GM19467 (cell line): ENCODE measurements at regions not wholly inside any gene's neighbourhood (a gene's known extent, or its start where the extent isn't known, plus 50 kb on each side); places are given as distances from the start of the nearest gene placed in this dataset.

Experiments used
- ATAC-seq: cut with Tn5 transposase; IDR thresholded peaks from one replicate; pipeline ENCODE4 v1.9.1; 2021; ENCODE audit warnings: mild to moderate bottlenecking, moderate library complexity; ENCODE audit not compliant: unreplicated experiment

DNA sequence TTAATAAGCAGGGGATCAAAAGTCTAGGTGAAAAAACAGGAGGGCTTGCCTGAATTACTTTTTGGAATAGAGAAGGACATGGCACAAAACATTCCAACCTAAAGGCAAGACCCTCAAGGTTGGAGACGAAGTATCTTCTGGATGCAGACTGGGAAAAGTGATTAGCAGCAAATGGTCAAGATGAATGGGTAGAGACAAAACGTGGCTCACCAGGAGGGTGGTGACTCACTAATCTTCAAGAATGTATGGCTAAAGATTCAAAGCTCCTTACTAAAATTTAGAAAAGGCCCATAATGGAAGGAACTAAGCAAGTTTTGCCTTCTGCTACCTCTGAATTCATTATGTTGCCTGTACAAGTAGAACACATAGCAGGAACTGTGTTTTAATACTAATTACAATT, 469.5 kb upstream of the RBFOX1 start:
- ATAC-seq: no peak

DNA sequence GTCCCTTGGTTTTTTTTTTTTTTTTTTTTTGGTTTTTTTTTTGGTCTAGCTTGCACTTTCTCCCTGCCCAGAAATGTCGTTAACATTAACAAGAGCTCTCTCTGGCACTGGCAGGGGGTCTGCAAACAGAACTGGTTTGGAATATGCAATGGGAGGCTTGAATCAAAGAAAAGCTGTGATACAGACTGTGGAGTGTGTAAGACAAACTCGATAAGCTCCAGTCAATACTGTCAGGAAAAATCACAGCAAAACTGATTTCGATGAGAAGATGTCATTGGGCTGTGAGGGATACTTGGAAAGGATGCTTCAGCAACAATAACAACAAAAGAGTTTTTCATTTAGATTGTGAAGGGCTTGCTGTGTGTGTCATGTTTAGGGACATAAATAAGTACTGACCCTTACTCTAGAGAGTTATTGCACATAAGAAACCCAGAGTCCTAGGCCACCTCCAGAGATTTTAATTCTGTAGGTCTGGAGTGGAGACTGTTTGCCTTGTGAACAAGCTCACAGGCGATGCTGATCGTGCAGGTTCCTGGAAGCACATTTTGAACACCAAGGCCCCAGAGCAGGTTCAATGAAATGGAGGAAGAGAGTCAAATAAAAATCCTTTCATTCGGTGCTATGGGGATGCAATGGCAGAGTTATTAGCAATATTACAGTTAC, 470.7 kb upstream of the RBFOX1 start:
- ATAC-seq: no peak

DNA sequence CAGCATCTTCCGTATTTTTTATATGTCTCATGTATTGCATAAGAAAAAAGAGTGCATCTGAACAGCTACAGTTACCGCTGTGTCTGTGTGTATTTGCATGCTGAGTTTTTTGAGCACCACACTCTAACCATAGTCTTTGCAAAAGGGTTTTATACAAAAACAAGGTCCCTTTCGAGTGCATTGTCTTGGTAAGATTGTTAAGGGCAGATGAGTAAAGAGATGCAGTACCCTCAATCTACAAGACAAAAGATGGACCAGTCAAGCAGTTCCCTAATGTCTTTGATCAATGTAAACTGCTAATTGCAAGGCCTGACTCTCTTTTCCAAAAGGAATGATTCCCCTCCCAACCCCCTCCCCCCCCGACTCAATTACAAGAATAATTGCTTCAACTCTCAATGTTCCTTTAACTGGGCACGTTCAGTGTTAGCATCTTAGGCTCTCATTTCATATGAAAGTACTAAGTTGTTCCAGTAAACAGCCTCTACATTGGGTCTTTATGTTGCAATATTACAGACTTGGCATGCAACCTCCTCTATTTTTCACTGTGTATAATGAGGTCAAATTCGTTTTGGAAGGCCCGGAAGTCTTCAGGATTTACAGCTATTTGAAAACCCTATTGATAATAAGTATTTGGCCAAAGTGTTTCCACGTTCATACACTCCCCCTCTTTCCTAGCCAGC, 471.4 kb upstream of the RBFOX1 start:
- ATAC-seq: no peak

DNA sequence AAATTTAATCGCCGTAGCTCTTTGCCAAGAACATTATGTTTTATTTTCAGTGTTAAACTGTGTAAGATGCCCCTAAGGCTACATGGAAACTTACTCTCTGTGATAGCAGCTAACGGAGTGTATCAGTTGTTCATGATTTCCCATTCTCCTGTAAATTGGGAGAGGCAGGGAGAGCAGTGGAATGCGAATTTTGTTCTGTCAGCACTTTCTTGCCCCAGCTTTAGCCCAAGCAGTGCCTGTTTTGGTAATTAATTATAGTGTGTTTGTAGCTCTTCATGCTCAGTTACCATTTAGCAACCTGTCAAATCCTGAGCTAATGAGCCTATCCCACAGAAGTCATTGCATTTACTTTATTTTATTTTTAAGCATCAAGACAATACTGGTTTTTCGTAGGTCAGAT, 475.1 kb upstream of the RBFOX1 start:
- no peak for ATAC-seq

DNA sequence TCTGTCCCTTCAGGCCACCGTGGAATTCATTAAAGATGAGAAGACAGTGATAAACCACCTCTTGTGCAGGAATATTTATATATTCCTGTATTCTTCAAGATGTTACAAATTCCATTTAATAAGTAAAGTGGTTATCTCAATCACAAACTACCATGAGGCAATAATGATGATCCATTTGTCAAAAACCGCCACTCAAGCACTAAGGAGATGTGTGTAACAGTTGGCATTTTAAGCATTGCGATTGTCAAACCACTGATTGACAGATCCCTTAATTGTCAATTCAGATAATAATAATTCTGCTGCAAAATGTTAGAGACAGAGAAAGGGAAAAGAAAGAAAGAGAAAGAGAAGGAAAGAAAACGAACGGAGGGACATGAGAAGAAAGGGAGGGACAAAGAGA, 476.1 kb upstream of the RBFOX1 start:
- no peak for ATAC-seq

DNA sequence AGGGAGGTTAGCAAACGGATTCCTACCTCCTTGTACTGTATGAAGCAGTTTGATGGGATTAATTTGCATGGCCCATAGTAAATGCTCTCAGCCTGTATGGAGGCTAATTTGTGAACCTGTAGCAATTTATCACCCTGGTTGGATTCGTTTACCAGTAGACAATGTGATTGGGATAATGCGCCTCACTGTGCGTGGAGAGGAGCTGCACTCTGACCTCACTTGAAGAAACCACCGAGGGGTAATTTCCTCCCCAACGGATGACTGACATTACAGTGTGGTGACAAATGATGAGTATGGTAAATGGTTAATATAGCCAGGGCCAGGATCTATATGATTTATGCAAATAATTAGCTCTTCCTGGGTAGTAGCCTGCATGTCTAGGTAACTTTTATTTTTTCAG, 479.1 kb upstream of the RBFOX1 start:
- ATAC-seq: no peak

DNA sequence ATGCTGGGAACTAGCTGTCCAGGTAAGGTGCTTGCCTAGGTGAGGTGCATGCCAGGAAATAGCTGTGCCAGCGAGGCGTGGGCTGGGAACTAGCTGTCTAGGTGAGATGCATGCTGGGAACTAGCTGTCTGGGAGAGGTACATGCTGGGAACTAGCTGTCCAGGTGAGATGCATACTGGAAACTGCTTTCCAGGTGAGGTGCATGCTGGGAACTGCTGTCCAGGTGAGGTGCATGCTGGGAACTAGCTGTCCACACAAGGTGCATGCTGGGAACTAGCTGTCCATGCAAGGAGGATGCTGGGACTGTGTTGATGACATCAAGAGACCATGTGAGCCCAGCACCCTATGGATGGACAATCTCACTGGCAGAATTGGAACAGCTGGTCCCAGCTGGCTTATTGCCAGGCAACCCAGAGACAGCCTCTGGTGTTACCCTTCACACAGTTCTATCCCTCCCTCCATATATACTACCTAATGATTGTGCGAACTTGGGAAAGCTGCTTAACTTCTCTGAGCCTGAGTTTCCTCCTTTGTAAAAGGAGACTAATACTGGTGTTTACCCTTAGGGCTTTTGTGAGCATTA, 479.9 kb upstream of the RBFOX1 start:
- ATAC-seq: no peak

DNA sequence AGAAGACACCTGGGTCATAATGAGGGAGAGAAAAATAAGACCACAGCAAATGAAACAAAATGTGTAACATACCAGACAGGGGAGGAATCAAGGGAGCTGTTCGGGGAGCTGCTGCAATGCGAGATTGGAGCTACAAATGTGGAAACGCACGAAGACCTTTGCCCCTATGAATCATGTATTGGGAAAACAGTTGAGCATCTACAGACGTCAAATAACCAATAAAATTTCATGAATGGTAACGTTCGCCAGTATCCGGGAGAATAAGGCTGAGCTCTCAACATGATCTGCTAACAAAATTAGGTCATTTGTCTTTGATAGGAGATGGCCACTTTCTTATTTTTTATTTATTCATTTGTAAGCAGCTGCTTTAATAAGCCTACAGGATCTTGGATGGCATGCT, 486.2 kb upstream of the RBFOX1 start:
- ATAC-seq: no peak

DNA sequence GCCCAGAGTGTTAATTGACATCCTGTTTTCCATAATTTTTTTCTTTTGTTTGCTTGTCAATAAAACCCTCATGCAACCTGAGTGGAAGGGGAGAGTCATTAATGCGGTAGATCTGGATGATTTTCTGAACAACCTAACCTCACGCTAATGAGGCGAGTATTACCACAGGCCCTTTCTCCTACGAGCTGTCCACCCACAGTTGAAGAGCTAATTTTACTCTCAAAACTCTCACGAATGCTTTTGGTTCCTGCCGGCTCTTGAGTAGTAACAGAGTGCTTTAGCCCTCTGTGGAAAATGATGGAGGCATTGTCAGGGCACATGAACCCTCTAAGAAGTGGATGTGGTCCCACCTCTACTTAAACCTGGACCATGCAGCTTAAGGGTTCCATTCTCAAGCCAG, 491.3 kb upstream of the RBFOX1 start:
- no peak for ATAC-seq

DNA sequence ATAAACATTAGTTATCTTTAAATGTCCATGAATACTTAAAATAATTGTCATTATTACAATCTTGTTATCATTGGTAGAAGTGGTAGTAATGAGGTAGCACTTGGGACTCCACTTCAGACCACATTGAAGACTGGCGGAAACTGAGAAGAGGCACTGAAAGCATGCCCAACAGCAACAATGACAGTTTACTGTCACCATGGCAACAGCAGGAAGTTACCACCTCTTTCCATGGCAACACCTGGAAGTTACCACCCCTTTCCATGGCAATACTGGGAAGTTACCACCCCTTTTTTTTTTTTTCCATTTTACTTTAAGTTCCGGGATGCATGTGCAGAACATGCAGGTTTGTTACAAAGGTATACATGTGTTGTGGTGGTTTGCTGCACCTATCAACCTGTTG, 494.9 kb upstream of the RBFOX1 start:
- ATAC-seq: no peak

DNA sequence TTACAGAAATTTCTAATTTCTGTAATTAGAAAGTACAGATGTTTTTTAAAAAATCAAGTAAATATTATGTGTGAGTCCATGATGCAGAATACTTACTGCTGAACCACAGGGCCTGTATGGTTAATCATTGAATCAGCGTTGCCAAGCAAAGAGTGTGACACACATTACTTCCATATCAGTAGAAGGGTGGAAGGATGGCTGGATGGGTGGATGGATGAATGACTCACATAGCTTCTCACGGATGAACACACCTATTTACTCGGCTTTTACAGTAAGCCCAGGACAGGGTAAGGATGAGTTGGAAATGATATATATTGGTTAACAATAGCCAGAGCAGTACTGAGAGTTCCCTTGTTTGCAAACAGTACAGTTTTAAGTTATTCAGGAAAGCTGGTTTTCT, 495.9 kb upstream of the RBFOX1 start:
- no peak for ATAC-seq

DNA sequence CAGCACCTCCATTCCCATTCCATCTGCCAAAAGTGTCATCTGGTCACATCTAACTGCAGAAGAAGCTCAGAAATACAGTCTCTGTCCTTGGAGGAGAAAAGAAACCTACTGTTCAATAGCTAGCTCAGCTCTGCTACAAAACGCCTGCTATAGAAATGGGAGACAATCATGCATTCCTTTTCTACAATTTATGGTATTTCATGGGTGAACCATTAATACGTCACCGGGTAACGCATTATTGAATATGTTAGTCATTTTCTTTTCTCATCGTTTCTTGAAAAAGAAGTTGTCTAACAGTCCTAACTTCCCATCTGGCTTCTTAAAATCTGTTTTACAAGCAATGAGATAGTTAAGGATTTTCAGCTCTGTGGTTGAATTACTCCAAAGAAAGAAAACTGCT, 496.7 kb upstream of the RBFOX1 start:
- no peak for ATAC-seq

DNA sequence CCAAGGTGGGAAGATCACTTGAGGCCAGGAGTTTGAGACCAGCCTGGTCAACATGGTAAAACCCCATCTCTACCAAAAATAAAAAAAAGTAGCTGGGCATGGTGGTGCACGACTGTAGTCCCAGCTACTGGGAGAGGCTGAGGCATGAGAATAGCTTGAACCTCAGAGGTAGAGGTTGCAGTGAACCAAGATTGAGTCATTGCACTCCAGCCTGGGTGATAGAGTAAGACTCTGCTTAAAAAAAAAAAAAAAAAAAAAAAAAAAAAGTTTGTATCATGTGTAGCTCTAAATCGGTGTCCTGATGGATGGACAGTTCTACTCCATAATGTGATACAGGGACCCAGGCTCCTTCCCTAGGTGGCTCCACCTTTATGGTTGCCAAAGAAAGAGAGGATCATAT, 497.1 kb upstream of the RBFOX1 start:
- no peak for ATAC-seq

DNA sequence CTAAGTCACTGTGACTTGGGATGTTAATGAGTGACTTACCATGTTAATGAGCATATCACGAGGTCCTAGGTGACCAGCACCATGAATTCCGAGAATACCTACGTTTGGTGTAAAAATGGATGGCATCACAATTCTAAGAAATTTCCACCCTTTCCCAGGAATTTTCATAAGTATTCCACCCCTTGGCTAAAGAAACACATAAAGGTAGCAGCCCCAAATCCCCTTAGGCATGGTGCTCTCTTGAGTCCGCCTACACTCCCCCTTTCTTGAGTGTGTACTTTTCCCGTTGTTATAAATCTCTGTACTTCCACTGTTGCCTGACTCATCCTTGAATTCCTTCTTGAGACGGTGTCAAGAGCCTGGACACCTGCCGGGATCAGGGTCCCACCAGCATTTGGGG, 504.0 kb upstream of the RBFOX1 start:
- ATAC-seq: no peak

DNA sequence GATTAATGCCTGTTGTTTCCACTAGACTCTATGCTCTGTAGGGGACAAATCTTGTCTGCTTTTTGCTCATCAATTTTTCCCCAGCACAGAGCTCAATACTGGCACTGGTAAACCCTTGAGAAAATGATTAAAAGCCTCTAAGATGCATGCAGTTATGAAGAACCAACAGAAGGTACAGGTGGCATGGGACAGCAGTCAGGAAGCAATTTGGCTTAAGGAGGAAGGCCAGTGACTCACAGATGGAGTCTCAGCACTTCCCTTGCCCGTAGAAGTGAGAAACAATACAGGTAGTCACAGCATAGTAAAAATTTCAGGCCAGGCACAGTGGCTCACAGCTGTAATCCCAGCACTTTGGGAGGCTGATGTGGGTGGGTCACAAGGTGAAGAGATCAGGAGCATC, 504.7 kb upstream of the RBFOX1 start:
- no peak for ATAC-seq

DNA sequence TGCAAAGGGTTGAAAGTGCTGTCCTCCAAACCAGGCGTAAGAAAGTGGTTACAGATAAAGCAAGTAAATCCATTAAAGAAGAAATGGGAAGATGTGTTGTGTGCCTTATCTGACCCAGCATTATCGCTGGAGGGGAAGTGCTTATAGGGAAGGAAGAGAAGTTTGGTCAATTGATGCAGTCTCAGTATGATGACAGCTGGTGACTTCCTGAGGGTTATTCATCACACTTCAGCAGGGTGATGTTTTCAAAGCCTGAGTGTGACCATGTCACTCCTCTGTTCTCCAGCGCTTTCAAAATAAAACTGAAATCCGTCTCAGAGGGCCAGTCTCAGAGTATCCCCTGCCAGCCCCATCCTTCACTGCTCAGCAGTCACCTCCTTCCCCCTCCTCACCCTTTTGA, 505.4 kb upstream of the RBFOX1 start:
- ATAC-seq: no peak

DNA sequence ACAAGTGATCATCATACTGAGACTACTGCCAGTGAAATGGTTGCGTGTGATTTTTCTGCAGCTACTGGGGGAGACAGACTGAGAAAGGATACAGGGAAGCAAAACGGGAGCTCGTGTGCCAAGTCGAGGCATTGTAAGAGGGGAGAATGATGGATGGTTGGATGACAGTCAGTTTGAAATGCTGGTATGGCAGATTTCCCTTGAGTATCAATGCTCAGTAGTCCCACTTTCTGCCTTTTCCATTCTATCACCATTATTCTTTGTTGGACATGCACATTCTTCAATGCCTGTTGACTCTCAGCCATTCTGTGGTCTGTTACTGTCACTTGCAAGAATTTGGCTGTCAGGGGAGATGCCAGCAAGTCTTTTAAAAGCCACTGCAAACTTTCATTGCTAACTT, 510.6 kb upstream of the RBFOX1 start:
- ATAC-seq: no peak

DNA sequence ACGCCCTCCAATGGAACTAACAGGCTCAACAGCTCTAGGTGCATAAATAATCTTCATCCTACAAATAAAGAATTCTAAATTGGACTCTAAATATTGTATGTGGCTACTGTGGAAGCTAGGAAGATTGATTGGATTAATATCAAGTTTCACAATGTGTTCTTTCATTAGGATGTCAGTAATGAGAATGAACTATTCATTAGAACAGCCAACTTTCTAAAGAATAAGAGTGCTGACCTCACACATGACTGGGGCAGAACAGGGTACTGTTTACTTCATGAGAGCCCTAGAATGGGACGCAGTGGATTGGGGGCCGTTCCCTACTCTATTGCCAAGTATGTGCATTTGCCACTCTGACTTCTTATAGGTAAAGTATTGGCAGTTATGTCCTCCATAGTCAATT, 528.2 kb upstream of the RBFOX1 start:
- no peak for ATAC-seq

DNA sequence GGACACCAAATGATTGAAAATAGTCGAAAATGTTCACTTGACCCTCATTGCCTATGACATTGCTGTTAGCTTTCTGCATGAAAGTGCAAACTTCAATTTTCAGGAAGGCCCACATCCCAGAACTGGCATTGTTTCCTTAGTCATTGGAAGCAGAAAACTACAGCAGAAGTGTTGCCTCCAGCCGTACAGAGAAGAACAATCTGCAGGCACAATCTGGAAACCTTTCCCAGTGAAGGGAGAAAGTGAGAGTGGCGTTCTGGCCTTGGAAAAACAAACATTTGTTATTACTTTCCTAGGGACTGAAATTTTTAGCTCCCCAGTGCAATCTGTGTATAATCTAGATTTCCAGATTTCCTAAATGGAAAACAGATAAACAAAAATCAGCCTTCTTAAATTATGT, 529.5 kb upstream of the RBFOX1 start:
- ATAC-seq: no peak

DNA sequence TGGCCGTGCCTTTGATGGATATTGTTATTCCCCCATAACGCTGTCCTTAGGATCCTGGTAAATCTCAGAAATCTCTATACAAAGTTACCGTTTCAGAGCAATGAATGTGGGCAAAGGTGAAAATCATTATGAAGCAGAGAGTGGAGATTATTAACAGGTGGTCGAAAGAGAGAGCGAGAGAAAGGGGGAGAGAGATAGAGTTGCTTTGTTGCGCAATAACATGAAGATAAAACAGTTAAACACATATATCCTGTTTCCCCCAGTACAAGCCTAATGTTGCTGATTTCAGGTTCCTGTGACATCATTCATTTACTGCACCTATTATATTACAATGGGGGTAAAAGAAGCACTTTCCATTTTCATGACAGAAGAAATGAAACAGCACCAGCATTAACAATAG, 535.4 kb upstream of the RBFOX1 start:
- ATAC-seq: no peak

DNA sequence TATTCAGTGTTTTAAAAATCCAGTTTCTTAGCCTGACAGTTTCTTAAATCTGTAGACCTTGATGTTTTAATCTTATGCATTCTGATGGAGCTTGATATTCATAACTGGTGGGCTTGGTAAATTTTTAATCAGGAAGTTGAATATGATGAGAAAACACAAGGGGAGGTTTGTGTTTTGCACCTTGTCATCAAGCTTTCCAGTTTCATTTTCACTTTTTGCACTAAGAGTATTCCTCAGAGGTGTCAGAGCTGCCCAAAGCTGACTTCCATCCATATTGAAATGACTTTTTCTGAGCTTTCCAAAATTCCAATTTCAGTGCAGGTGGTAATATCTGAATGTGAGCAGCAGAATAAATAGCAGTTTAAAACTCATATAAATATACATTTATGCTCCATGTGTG, 555.0 kb upstream of the RBFOX1 start:
- no peak for ATAC-seq

DNA sequence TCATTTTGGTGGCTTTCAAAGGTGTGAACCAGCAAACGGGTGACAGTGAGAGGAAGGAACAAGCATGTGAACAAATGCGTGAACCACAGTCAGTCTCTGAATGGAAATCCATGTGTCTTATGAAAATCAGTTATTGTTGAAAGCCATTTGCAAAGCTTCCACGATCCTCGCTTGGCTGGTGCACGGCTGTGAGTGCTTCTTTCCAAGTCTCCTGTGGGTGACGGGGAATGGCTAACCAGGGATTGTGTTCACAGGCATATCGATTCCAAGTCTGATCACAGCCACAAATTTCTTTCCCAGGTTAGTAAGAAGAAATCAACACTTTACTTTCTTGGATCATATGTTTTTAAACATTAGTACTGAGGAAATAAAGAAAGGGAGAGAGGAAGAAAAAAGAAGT, 556.9 kb upstream of the RBFOX1 start:
- no peak for ATAC-seq

DNA sequence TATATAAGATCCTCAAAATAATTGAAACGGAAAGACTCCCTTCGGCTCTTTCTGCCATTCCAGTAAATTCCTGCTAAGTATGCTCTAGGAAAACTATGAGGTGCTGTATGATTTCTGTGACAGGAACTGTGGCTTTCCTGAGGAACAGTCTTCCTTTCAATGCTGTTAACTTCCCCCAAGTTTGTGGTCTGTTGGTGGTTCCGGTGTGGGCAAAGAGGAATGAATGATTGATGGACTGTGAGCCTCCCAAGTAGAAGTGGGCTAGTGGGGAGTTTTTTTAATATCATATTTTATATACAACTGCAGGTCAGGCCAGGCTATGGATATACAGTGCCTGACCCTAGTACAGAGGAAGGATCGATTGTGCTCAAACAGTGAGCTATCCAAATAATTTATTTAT, 560.7 kb upstream of the RBFOX1 start:
- no peak for ATAC-seq
